ENCODE measurements at regions not wholly inside any gene's neighbourhood (a gene's known extent, or its start where the extent isn't known, plus 50 kb on each side); places are given as distances from the start of the nearest gene placed in this dataset.

- TF ChIP-seq EZH2phosphoT487 (IDR thresholded peaks at IDR 0.05; ENCODE audit: insufficient read depth, low read depth) = no peak
- no peak for TF ChIP-seq EZH2 (IDR thresholded peaks at IDR 0.05; ENCODE audit: insufficient read depth, poor library complexity, severe bottlenecking)
Measured at GRCh38 chr12:107406932-107407331, 278.7 kb upstream of the PWP1 start.

Data from GM23248 (cell line).